ENCODE measurements at regions not wholly inside any gene's neighbourhood (a gene's known extent, or its start where the extent isn't known, plus 50 kb on each side); places are given as distances from the start of the nearest gene placed in this dataset.
"Not testable (repeated sequence)": the region's sequence is repeated elsewhere in the genome, so short reads cannot be mapped to it uniquely, and the experiment has no call there.

- no peak for DNase-seq
These were observed 576.1 kb downstream of the SLCO4C1 start for GRCh38 chr5:101720033-101720432.

- DNase-seq, result no peak
These were observed 578.4 kb downstream of the SLCO4C1 start for GRCh38 chr5:101717721-101718120.

- DNase-seq, result no peak
These were observed 579.1 kb downstream of the SLCO4C1 start for GRCh38 chr5:101716941-101717340.

- not testable (repeated sequence) for DNase-seq
These were observed 580.3 kb downstream of the SLCO4C1 start for GRCh38 chr5:101715790-101716189.

GRCh38 chr5:101689306-101689705 lies 606.8 kb downstream of the SLCO4C1 start:
- DNase-seq, result no peak

GRCh38 chr5:101688156-101688555 lies 607.9 kb downstream of the SLCO4C1 start:
- DNase-seq, result no peak

- no peak for DNase-seq
These were observed 608.6 kb downstream of the SLCO4C1 start for GRCh38 chr5:101687349-101687985.

GRCh38 chr5:101686536-101687157 lies 609.4 kb downstream of the SLCO4C1 start:
- DNase-seq, result no peak

GRCh38 chr5:101679816-101680215 lies 616.3 kb downstream of the SLCO4C1 start:
- no peak for DNase-seq

- peak; percentile 12 for DNase-seq
These were observed 617.4 kb downstream of the SLCO4C1 start for GRCh38 chr5:101678481-101679193.

- DNase-seq, result no peak
These were observed 618.1 kb downstream of the SLCO4C1 start for GRCh38 chr5:101677961-101678360.

GRCh38 chr5:101676646-101677045 lies 619.4 kb downstream of the SLCO4C1 start:
- DNase-seq, result no peak

- DNase-seq, result peak; percentile 79
These were observed 620.4 kb downstream of the SLCO4C1 start for GRCh38 chr5:101675510-101676219.

GRCh38 chr5:101673120-101673519 lies 623.0 kb downstream of the SLCO4C1 start:
- no peak for DNase-seq

GRCh38 chr5:101664071-101664791 lies 631.9 kb downstream of the SLCO4C1 start:
- no peak for DNase-seq

GRCh38 chr5:101663543-101663942 lies 632.5 kb downstream of the SLCO4C1 start:
- DNase-seq, result no peak

GRCh38 chr5:101662263-101662662 lies 633.8 kb downstream of the SLCO4C1 start:
- no peak for DNase-seq

GRCh38 chr5:101658433-101658832 lies 637.7 kb downstream of the SLCO4C1 start:
- DNase-seq, result no peak

- no peak for DNase-seq
These were observed 642.1 kb downstream of the SLCO4C1 start for GRCh38 chr5:101653996-101654395.

- DNase-seq, result no peak
These were observed 648.2 kb downstream of the SLCO4C1 start for GRCh38 chr5:101647861-101648260.

- DNase-seq, result no peak
These were observed 652.3 kb downstream of the SLCO4C1 start for GRCh38 chr5:101643794-101644193.

- no peak for DNase-seq
These were observed 658.5 kb downstream of the SLCO4C1 start for GRCh38 chr5:101637599-101637998.

GRCh38 chr5:101627770-101628169 lies 668.3 kb downstream of the SLCO4C1 start:
- DNase-seq, result not testable (repeated sequence)

All from NCI-H1105 (cell line).